Smooth muscle cell of the brain vasculature (primary cell): ENCODE measurements at regions not wholly inside any gene's neighbourhood (a gene's known extent, or its start where the extent isn't known, plus 50 kb on each side); places are given as distances from the start of the nearest gene placed in this dataset.

Experiments
- DNase-seq: peaks from one replicate; pipeline ENCODE4 v3.0.0-alpha.2; 2012; ENCODE audit warnings: low read depth, low spot score

DNA sequence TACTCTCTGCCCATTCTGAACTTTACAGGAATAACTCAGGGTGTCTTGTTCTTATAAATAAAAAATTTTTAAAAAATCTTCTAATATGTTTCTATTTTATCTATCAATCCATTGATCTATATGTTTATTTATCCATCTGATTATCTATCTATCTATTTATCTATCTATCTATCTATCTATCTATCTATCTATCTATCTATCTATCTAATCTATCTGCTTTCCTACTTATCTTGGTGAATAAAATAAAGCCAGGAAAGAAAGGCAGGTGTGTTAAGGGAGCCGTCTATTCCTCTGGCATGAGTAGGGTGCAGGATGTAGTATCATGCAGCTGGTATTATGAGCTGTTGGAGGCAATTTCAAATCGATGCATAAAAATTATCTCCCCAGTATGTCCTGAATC, 153.0 kb downstream of the FOXA2 start:
- no peak for DNase-seq

DNA sequence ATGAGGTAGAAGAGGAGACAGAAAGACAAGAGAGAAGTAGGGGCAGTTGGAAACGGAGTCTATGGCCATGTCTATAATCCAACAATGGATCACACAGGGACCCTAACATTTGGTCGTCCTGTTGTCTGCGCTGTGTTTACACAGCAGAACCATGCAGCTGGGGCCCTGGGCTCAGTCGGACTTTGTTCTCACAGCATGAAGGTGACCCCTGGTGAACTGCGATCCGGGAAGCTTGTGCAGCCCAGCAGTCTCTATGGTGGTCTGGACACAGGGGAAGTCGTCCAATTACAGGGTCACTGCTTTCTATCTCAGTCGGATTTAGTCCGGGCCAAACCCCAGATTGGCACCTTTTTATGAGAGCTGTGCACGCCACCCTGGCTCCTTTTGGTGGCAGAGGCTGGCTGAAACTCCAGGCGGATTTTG, 153.6 kb downstream of the FOXA2 start:
- no peak for DNase-seq

DNA sequence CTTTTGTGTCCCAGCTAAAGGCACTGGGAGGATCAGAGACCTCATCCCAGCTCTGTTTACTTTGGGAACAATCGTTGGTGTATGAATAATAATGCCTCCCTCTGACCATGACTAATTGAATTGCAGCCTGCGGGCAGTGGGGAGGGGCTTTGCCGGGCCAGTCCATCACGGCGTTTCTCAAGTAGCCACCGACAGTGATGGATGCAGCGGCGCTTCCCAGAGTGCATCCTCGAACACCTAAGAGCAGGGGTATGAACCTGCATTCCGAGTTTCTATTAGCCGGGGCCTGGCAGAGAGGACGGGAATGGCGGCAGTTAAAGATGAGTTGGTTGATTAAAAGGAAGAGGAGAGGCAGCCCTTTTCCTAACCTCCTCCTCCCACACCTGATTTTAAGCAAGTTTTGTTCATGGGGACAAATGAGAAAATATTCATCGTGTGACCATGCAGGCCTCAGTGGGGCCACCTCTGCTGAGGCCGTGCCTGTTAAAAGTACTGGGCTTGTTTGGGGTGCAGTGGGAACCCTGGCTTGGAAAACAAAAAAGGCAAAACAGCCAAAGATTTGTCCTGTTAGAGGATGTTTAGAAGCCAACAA, 154.1 kb downstream of the FOXA2 start:
- DNase-seq, result no peak

DNA sequence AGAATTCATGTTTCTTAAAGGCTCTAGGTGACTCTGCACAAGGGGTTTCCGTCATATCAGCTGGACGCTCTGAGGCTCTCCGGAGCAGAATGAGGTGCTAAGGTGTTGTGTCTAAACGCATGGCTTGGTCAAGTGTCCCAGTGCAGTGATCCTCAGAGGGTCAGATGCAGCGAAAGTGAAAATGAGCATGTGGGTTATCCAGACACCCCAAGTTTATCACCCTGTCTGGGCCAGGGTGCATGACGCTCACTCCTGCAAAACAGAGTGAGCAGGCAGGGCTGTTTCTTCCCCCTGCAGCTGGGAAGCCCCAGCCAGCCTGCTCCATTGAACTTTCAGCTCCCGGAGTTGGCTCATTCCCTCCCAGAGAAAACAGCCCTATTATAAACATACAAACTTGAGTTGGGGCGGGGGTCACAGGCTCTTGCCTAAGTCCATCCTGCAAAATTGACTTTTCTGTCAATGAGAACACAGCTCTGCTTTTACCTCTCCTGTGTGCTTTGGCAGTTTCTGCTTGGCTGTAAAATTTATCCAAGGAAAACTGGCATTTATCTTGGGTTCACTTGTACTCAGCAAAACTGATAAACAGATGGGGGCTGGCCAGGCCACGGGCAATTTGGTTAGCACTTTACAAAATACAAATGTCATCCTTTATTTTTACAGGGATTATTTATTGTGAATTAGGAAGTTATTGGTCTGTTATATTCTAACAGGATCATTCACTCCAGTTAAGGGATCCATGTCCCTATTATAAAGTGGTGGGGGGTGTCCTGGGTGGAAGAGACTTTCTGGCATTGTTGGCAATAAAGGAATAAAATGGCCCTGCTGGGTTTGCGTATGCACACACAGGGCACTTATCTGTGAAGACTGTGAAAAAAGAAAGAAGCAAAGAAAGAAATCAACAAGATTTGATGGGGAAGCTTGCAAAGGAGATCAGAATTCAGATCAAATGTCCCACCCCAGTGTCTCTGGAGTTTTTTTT, 154.9 kb downstream of the FOXA2 start:
- DNase-seq, result no peak

DNA sequence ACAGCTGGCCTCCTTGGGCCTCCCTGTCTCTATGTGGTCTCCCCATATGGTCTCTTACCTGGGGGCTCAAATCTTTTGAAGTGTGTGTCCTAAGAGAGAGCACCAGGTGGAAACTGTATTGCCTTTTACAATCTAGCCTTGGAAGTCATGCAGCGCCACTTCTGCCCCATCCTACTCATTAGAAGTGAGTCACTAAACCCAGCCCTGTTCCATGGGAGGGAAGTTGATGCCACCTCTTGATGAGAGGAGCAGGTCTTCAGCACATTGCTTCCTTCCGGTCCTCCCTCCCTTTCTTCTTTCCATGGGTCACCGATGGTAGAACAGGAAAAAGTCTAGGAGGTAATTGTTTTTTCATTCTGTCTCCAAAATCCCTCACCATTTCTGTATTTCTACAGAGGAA, 156.3 kb downstream of the FOXA2 start:
- DNase-seq, result no peak

DNA sequence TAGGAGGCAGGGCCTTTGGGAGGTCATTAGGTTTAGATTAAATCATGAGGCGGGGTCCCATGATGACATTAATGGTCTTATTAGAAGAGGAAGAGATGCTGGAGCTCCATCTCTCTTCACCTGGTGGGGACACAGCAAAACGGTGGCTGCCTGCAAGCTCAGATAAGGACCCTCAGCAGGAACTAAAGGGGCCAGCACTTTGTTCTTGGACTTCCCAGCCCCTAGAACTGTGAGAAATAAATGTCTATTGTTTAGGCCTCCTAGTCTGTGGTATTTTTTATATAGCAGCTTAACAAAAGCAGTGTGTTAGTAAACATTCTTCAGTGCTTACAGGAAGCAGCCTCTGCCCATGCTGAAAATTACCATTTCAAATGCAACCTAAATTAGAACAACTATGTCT, 157.6 kb downstream of the FOXA2 start:
- DNase-seq, result no peak

DNA sequence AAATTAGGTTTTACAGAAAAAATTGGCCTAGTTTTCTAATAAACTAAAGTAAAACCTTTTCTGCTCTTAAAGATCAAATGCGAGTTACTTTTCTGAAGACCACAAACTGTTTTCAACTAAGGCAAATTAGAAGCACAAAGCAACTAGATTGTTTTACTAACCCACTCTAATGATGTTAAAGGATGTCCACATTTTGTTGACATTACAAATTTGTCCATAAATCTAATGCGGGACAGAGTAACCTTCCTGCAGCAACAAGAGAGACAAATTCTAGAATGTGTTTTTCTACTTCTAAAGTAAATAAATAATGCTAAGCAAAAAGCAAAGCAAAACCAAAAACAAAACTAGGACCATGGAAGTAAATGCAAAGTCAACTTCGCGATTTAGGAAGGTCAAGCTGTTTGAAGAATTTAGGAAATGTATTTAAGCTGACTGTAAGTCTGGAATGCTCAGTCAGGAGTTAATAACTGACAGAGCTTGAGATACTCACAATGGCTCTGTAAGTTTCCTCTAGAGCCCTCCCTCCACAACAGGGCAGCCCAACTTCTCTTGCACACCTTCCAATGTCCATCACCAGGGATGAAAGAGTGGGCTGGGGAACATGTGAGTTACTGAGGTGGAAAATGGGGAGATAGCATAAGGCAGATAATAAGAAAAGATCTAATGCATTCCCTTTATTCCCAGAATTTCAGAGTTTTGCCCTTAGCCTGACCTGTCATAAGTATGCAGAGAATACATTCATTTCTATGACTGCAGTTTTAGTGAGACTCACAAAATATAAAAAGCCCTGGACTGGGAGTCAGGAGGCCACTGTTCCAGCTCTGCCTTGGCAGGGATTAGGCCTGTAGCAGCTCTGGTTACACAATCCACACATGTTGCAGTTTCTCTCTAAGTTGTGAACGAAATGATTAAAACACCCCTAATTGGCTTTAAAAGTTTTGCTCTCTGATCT, 158.8 kb downstream of the FOXA2 start:
- no peak for DNase-seq

DNA sequence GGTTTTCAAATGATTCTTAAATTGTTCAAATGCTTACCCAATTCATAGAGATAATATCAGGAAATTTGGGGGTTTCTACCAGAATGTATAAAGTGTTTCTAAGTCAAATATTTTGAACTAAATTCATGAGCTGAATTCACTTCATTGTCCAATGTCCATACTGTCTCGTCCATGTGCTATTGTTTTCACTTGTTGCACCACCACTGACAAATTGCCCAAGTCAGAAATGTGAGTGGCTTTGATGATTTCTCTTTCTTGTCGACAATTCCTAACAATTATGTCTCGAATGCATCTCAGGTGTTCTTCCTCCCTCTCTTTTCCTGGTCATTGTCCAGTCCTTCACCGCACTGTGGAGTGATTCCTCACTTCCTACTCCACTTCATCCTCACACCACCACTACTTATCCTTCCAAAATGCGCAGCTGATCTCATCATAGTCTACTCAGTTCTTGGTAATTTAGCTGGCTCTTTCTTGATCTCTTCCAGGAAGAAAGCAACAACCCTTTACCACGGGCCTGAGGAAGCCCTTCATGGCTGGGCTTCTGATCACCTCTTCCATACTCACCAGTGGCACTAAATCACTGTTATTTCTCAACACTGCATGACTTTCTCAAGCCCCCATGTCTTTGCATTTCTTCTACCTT, 161.1 kb downstream of the FOXA2 start:
- DNase-seq, result no peak

DNA sequence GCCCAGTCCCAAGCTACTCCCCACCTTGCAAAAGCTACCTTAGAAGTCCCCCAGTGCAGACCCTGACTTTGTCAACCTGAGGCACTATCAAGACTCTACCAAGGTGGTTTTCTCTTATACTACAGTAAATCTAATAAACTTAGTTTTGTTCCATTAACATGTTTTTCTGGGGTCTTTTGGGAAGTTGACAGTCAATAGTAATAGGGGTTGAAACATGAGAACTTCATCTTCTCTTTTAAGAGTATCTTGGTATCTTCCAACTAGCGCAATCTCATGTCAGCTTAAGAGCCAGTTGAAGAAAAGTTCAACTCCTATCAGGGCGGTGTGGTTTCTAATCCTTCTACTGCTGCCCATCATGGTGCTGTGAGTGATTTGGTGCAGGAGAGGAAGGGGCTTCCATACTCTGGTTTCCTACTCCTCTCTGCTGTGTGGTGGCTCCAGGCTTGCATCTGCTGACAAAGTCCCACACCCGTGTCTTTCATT, 164.2 kb downstream of the FOXA2 start:
- no peak for DNase-seq

DNA sequence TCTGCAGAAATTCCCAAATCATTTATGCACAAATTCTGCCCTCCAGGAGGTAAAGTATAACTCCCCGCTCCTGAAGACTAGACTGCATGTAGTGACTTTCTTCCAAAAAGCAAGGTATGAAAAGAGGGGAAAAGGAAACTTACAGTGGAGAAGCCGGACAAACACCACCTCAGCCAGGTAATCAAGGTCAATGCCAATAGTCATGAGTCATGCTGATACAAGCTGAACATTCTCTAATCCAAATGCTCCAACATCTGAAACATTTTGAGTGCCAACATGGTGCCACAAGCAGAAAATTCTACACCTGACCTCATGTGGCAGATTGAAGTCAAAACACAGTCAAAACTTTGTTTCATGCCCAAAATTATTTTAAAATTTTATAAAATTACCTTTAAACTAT, 165.6 kb downstream of the FOXA2 start:
- no peak for DNase-seq

DNA sequence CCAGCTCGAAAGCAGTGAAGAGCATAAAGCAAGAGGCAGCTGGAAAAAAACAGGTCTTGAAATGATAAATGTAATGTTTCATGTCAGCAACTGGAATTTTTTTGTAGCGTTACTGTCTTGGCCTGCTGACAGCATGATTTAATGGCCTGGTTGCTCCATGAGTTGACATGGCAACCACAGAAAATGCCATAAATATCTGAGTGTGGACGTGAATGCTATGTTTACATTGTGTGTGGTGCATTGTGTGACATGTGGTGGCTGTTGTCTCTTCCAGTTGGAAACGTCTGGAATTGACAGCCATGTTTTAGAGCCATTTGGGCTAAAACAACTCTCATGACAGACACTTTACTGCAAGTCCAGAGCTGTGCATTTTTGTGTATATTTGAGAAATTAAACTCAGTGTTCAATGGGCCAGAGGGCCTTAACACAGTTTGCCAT, 170.0 kb downstream of the FOXA2 start:
- DNase-seq, result no peak

DNA sequence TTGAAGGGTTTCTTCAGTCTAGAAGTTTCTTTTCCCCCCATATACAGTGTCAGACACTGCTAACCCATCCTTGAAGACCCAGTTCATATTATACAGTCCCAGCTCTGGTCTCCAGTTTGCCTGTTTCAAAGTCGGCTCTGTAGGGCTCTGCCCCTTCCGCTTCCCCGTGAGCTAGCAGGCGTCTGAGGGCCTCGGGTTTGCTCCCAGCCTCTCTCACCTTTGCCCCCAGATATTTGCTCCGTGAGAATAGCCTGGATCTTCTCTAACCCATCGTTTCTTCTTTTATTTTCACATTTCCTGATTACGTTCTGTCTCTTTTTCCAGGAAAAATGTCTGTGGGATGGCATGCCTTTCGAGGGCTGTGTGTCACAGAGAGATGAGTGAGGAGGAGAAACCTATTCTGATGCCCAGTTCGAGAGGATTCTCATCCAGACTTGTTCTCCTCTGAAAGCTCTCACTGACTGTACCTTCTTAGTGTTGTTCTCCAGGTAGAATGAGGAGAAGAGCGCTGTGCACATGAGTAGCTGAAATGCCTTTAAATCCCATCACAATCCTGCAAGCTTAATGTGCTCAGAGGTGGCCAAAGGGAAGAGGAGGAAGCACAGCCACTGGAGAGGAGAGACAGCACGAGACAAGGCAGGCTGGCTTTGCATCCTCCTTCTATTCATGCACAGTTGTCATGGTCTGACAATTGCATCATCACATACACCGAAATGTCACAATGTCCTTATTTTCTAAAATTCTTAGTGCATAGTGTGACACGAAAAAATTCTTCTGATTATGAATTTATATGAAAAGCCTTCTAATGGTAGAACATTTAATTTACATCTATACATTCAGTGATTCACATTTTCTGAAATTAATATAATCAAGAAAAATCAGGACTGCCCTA, 171.1 kb downstream of the FOXA2 start:
- no peak for DNase-seq

DNA sequence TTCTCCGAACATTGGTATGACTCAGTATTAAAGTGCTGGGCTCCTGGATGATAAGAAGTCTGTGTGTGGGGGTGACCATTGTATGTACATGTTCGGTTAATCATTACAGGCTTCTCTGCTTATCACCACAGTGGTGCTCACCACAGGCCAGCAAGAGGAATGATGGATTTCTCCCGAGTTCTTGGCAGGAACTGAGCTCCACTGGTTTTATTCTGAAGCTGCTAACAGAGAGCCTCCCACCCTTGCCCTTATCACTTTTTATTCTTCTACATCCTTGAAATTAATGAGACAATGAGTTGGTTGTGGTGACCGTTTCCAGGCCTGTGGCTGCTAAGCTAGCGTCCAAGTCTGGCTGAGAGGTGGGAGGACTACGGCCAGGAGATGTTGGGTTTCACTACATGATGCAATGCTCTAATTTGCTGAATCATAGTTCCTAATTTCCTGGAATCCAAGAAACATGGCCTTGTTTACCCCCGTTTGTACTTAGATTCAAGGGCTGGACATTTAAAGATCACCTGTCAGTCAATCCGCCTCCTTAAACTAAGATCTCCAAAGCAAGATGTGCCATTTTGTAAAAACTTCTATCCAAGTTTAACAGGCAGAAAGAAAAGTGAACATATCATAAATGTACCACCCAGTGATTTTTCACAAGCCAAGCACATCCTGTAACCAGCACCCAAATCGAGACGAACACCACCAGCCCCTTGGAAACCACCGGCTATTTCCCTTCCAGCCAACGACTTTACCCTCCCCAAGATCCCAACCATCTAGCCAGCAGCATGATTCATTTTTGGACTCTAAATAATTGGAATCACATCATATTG, 172.5 kb downstream of the FOXA2 start:
- DNase-seq, result no peak

DNA sequence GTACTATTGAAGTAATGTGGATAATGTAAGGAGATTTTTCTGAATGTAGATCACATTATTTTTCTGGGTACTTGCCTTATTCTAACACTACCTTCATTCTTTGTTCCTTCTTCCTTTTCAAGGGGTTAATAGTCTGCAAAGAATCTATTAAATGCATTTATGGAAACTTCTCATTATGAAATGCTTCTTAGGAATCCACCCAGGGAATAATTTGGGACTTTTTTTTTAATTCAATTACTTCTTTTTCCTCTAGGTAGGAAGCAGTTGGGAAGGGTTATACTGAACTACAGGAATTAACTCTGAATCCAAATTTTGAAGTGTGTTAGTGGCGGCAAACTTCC, 173.1 kb downstream of the FOXA2 start:
- DNase-seq, result no peak

DNA sequence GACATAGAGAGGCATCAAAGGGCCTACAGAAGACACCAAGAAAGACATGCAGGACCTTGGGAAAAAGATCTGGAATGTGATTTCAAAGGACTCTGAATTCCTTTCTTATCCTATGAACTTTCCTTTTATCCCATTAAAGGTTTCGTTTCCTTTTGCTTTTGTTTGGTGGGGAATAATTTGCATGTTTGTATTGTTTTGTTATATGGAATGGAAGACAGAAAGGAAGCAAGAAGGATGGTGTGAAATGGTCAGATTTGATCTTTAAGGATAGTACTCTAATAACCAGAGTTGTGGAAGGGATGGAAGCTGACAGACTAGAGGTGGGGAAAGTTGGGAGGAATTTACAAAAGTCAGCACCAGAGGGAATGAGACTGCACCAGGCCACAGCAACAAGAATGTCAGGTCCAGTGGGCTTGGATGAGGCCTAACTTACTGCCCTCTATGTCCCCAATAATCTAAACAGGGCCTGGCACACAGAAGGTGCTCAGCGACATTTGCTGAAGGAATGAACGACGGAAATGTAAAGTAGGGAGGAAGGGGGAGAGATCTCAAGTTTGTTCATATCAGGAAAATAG, 173.7 kb downstream of the FOXA2 start:
- DNase-seq, result no peak

DNA sequence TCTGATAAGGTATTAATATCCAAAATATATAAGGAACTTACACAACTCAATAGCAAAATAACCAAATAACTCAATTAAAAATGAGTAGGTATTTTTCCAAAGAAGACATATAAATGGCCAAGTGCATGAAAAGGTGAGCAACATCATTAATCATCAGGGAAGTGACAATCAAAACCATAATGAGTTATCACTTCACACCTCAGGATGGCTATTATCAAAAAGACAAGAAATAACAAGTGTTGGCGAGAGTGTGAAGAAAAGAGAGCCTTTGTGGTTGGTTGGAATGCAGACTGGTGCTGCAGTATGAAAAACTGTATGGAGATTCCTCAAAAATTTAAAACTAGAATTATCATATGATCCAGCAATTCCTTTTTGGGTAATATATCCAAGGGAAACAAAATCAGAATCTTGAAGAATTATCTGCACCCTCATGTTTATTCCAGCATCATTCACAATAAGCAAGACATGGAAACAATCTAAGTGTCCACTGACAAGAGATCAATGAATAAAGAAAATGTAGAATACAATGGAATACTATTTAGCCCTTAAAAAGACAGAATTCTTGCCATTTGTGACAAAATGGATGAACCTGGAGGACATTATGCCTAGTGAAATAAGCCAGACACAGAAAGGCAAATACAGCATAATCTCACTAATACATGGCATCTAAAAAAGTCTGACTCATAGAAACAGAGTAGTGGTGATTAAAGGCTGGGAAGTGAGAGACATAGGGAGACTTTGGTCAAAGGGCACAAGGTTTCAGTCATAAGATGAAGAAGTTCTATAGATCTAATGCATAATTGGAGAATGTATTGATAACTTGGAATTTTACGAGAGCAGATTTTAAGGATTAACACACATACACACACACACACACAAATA, 175.6 kb downstream of the FOXA2 start:
- no peak for DNase-seq

DNA sequence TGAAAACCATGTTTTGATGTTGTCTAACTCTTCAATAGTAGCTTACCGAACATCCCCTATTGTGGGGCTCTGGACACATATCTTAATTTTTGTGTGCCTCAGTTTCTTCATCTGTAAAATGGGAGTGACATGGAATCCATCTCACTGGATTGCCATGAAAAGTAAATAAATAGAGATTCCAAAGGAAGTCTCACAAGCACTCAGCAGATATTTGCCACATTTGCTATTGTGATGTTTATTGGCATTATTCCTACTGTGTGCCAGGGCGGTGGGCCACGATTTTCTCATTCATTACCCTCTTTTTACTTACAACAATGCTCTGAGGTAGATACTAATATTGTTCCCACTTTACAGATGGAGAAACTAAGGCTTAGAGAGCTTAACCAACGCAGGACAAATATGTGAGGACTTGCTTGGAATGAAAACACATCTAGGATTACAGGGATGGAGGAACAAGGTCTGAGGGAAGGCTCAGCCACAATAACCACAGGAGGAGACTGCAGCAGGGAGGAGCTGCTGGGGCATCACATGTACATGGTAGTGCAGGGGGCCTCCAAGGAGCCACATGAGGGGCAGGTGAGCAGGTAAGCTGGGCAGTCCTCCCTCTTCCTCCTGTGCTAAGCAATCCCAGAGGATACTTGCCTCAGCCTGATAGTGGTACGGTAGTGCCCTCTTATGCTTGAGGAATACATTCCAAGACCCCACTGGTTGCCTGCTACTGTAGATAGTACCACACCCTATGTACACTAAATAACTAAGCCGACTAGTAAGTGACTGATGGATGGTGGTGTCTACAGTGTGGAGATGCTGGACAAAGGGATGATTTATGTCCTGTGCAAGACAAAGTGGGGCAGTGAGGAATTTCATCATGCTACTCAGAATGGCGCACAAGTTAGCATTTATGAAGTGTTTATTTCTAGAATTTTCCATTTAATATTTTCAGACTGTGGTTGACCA, 176.9 kb downstream of the FOXA2 start:
- DNase-seq, result no peak
